MM.1S (cell line): ENCODE measurements at regions not wholly inside any gene's neighbourhood (a gene's known extent, or its start where the extent isn't known, plus 50 kb on each side); places are given as distances from the start of the nearest gene placed in this dataset.
"Not testable (repeated sequence)": the region's sequence is repeated elsewhere in the genome, so short reads cannot be mapped to it uniquely, and the experiment has no call there.

Experiments used
- DNase-seq: peaks from one replicate; pipeline ENCODE4 v3.0.0-alpha.2; 2015
- H2AFZ ChIP-seq: fragments of 300-600 bp; sonication (generic); 2 replicates; pipeline ENCODE4 v1.6.0; 2016; ENCODE audit warnings: antibody characterized with exemption, low read length
- H3F3A ChIP-seq: fragments of 300-600 bp; sonication (generic); 2 replicates; pipeline ENCODE4 v1.6.1; 2016; ENCODE audit warnings: mild to moderate bottlenecking, antibody characterized with exemption, low read length, moderate library complexity, mixed read lengths; ENCODE audit not compliant: insufficient read depth
- H3K27ac ChIP-seq: fragments of 300-600 bp; sonication (generic); 2 replicates; pipeline ENCODE4 v1.5.1; 2016; ENCODE audit warnings: mild to moderate bottlenecking, low read length
- H3K27me3 ChIP-seq: fragments of 300-600 bp; sonication (generic); replicated peaks from 2 replicates; pipeline ENCODE4 v1.6.0; 2016; ENCODE audit warnings: low read length; ENCODE audit not compliant: insufficient read depth
- H3K36me3 ChIP-seq: fragments of 300-600 bp; sonication (generic); replicated peaks from 2 replicates; pipeline ENCODE4 v1.6.1; 2016; ENCODE audit warnings: mild to moderate bottlenecking, low read length, mixed read lengths; ENCODE audit not compliant: insufficient read depth
- H3K4me1 ChIP-seq: fragments of 300-600 bp; sonication (generic); 2 replicates; pipeline ENCODE4 v1.6.1; 2016; ENCODE audit warnings: low read length, mixed read lengths
- H3K4me2 ChIP-seq: fragments of 300-600 bp; sonication (generic); 2 replicates; pipeline ENCODE4 v1.6.0; 2016; ENCODE audit warnings: low read depth, low read length
- H3K4me3 ChIP-seq: fragments of 300-600 bp; sonication (generic); 2 replicates; pipeline ENCODE4 v1.5.1; 2016; ENCODE audit warnings: low read length, mixed read lengths
- H3K79me2 ChIP-seq: fragments of 300-600 bp; sonication (generic); 2 replicates; pipeline ENCODE4 v1.6.1; 2016; ENCODE audit warnings: mixed run types, low read length, mixed read lengths
- H3K9ac ChIP-seq: fragments of 300-600 bp; sonication (generic); 2 replicates; pipeline ENCODE4 v1.6.1; 2016; ENCODE audit warnings: low read length, mixed read lengths
- H3K9me2 ChIP-seq: fragments of 300-600 bp; sonication (generic); replicated peaks from 2 replicates; pipeline ENCODE4 v1.6.1; 2016; ENCODE audit warnings: mild to moderate bottlenecking, low read length, mixed read lengths; ENCODE audit not compliant: insufficient read depth
- H3K9me3 ChIP-seq: fragments of 300-600 bp; sonication (generic); replicated peaks from 2 replicates; pipeline ENCODE4 v1.6.1; 2016; ENCODE audit warnings: mild to moderate bottlenecking, low read length, mixed read lengths; ENCODE audit not compliant: insufficient read depth
- H4K20me1 ChIP-seq: fragments of 300-600 bp; sonication (generic); 2 replicates; pipeline ENCODE4 v1.6.1; 2016; ENCODE audit warnings: mild to moderate bottlenecking, low read length, moderate library complexity, mixed read lengths; ENCODE audit not compliant: insufficient read depth
- CTCF ChIP-seq: fragments of 300-600 bp; sonication (generic); IDR thresholded peaks from 2 replicates; pipeline ENCODE4 v1.5.1; 2016; ENCODE audit warnings: antibody characterized with exemption, low read length, mixed read lengths

GRCh38 chr2:89224803-89225202 is 533.3 kb downstream of the RPIA start:
- not testable (repeated sequence) for H3K9me3 ChIP-seq, H3F3A ChIP-seq, H3K9me2 ChIP-seq, H3K27me3 ChIP-seq, H3K36me3 ChIP-seq, H4K20me1 ChIP-seq, H2AFZ ChIP-seq, H3K4me3 ChIP-seq, H3K4me1 ChIP-seq, H3K27ac ChIP-seq, DNase-seq, H3K9ac ChIP-seq, H3K4me2 ChIP-seq, H3K79me2 ChIP-seq
- peak; percentile 15 for TF ChIP-seq CTCF

- not testable (repeated sequence) for H3K4me1 ChIP-seq, H3K79me2 ChIP-seq, H3K4me3 ChIP-seq, H3K27me3 ChIP-seq, H4K20me1 ChIP-seq, DNase-seq, H3F3A ChIP-seq, H3K4me2 ChIP-seq, H2AFZ ChIP-seq, H3K27ac ChIP-seq, H3K36me3 ChIP-seq, H3K9me2 ChIP-seq, H3K9me3 ChIP-seq, H3K9ac ChIP-seq
Observed at GRCh38 chr2:89229979-89230378, 538.5 kb downstream of the RPIA start.

- H3K27ac ChIP-seq, DNase-seq, H2AFZ ChIP-seq, H3K4me1 ChIP-seq, H3K9ac ChIP-seq, H3K4me2 ChIP-seq, H3K79me2 ChIP-seq, H3K9me3 ChIP-seq, H3F3A ChIP-seq, H3K4me3 ChIP-seq, H3K27me3 ChIP-seq, H3K36me3 ChIP-seq, H4K20me1 ChIP-seq, H3K9me2 ChIP-seq: not testable (repeated sequence)
Observed at GRCh38 chr2:89231241-89231640, 539.8 kb downstream of the RPIA start.

DNA sequence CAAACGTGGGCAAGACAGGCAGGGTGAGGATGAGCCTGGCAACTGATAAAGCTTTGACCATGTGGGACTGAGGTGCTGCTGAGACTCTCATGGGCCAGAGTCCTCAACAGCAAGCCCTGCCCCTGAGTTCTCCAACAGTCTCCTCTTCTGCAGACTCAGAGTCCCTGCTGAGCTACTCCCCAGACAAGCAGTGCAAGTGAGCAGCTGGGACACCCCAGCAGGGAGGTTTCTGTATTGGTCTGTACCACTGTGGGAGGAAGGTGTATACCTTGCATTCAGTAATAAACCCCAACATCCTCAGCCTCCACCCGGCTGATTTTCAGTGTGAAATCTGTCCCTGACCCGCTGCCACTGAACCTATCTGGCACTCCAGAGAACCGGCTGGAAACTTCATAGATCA is 542.5 kb downstream of the RPIA start:
- not testable (repeated sequence) for H3K79me2 ChIP-seq, H3K9me3 ChIP-seq, H3K27me3 ChIP-seq, H4K20me1 ChIP-seq, H3K4me2 ChIP-seq, H3K36me3 ChIP-seq, H3F3A ChIP-seq, DNase-seq, H3K9me2 ChIP-seq, H3K9ac ChIP-seq, H3K4me1 ChIP-seq, H2AFZ ChIP-seq, H3K27ac ChIP-seq, H3K4me3 ChIP-seq

DNA sequence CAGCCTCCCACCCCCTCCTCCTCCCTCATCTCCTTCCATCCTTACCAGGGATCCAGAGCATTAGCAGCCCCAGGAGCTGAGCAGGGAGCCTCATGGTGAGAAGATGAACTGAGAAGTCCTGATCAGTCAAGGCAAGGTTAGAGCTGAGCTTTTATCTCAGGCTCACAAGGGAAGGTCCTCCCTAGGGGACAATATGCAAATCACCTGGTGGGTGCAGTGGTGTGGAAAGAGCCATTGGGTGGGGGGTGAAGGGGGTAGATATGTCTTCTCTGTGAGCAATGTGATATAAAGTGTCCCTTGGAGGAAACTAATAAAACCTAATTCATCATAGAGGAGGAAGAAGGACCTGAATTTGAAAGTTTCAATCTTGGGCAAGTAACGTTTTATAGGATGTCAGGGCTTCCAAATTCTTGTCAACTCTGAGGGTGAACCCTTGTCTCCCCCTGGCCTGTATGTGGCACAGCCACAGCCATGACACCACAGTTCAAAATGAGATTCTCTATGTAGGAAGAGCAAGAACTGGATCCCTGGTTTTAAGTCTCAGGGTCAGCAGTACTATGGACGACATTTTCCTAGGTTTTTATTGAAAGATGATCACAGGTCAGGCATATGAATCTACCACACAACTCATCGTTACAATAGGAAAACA is 543.5 kb downstream of the RPIA start:
- not testable (repeated sequence) for H2AFZ ChIP-seq, H3K9ac ChIP-seq

DNA sequence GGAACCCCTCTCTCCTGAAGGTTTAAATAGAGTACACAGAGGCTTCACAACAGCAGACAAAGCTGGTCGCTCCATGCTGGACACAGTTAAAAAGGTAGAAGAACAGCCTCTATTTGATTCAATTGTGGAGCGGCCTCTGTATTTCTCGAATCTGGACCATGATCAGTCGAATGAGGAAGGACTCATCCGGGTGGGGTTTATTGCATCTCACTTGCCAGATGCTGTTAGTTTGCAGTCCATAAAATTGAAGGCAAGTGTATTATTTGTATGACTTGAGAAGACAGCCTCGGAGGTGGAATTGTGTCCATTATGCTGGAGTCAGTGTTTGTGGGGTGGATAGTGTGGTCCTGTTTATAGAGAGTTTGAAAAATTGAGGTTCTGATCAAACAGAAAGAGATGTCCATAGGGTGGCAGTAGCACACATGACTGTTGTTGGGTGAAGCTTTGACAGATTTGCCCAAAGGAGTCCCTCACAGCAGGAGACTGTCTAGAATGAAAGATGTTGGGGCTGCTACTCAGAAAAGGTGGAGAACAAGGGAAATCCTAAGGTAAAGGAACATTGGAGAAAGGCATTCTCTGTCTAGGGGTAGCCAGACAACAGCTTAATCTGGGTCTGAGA is 545.5 kb downstream of the RPIA start:
- not testable (repeated sequence) for H3F3A ChIP-seq, H3K9ac ChIP-seq, H3K4me2 ChIP-seq, H3K27ac ChIP-seq, H3K4me3 ChIP-seq, H2AFZ ChIP-seq, H4K20me1 ChIP-seq, DNase-seq, H3K36me3 ChIP-seq, H3K4me1 ChIP-seq, H3K27me3 ChIP-seq, H3K79me2 ChIP-seq, H3K9me3 ChIP-seq, H3K9me2 ChIP-seq

More for the DNA sequence above, 543.5 kb downstream of the RPIA start:
- not testable (repeated sequence) for H3K4me1 ChIP-seq, H3K9me2 ChIP-seq, DNase-seq, H3K27me3 ChIP-seq, H3K9me3 ChIP-seq, H3K27ac ChIP-seq, H3K4me3 ChIP-seq, H3K4me2 ChIP-seq, H3K36me3 ChIP-seq, H3K79me2 ChIP-seq, H3F3A ChIP-seq, H4K20me1 ChIP-seq

DNA sequence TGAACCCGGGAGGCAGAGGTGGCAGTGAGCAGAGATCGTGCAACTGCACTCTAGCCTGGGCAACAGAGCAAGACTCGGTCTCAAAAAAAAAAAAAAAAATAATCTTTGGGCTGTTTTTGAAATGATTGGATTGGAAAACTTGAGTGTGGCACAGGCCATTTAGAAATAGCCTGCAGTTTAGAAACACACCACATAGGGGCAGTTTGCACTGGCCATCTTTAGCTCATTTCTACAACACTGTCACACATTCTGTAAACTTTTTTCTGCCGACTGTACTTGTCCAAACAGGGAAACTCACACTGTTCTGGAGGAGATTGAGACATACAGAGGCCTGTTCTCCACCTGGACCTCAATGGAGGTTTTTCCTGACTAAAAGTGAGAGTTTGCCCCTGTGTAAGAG is 546.3 kb downstream of the RPIA start:
- H4K20me1 ChIP-seq, H3K9me2 ChIP-seq, H3K79me2 ChIP-seq, H3K9ac ChIP-seq, H3K36me3 ChIP-seq, H2AFZ ChIP-seq, DNase-seq, H3K4me3 ChIP-seq, H3K27ac ChIP-seq, H3K4me2 ChIP-seq, H3K4me1 ChIP-seq, H3K9me3 ChIP-seq, H3F3A ChIP-seq, H3K27me3 ChIP-seq: not testable (repeated sequence)
